PC-3 (cell line): ENCODE measurements at regions not wholly inside any gene's neighbourhood (a gene's known extent, or its start where the extent isn't known, plus 50 kb on each side); places are given as distances from the start of the nearest gene placed in this dataset.

Experiments
- EZH2 ChIP-seq: fragments of 300-600 bp; sonication (generic); IDR thresholded peaks from one replicate; pipeline ENCODE4 v1.6.1; 2017; ENCODE audit warnings: antibody characterized with exemption, mild to moderate bottlenecking, low read length; ENCODE audit not compliant: unreplicated experiment
- EZH2phosphoT487 ChIP-seq: fragments of 300-600 bp; sonication (generic); IDR thresholded peaks from 2 replicates; pipeline ENCODE4 v1.6.1; 2018; ENCODE audit warnings: mild to moderate bottlenecking, antibody characterized with exemption, low read length, borderline replicate concordance
- TF ChIP-seq, protein P1 (sequence below): fragments of 300-600 bp; sonication (generic); conservative IDR thresholded peaks from 2 replicates; pipeline ENCODE4 v1.5.1; 2017; ENCODE audit warnings: antibody characterized with exemption, low read depth, mild to moderate bottlenecking, low read length

DNA sequence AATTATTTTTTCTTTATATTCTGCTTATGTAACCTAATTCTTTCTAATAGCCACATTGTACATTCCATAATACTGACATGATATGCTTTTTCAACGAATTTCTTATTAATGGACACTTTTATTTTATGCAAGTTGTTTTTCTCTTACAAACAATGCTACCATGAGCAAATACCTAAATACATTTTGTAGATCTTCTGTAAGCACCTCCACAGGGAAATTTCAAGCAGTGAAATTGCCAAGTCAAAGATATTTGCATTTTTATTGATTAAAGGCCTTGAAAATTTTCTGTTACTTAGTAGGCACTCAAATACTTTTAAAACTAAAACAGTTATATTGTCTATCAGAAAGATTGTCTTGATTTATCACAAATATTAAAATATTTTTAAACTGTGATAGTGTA is 79.6 kb upstream of the C3orf49 start:
- TF ChIP-seq, protein P1, sequence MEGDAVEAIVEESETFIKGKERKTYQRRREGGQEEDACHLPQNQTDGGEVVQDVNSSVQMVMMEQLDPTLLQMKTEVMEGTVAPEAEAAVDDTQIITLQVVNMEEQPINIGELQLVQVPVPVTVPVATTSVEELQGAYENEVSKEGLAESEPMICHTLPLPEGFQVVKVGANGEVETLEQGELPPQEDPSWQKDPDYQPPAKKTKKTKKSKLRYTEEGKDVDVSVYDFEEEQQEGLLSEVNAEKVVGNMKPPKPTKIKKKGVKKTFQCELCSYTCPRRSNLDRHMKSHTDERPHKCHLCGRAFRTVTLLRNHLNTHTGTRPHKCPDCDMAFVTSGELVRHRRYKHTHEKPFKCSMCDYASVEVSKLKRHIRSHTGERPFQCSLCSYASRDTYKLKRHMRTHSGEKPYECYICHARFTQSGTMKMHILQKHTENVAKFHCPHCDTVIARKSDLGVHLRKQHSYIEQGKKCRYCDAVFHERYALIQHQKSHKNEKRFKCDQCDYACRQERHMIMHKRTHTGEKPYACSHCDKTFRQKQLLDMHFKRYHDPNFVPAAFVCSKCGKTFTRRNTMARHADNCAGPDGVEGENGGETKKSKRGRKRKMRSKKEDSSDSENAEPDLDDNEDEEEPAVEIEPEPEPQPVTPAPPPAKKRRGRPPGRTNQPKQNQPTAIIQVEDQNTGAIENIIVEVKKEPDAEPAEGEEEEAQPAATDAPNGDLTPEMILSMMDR = no peak
- TF ChIP-seq EZH2phosphoT487 = no peak
- no peak for TF ChIP-seq EZH2
